HepG2 (cell line): ENCODE measurements at regions not wholly inside any gene's neighbourhood (a gene's known extent, or its start where the extent isn't known, plus 50 kb on each side); places are given as distances from the start of the nearest gene placed in this dataset.

ENCODE experiments used
- ATAC-seq: fragments of 200-7000 bp; cut with Tn5 transposase; 3 replicates; pipeline ENCODE4 v1.9.1; 2020; ENCODE audit warnings: mild to moderate bottlenecking, moderate library complexity
- BruUV-seq: library from RNA; stranded (reverse); fragments of 400-500 nt; replicated peaks from 2 replicates; lab custom pipeline; 2021; lab: Mats Ljungman, UMichigan
- CTCF ChIA-PET: fragments of 300-600 bp; formaldehyde crosslinking; extraction: SDS; loops from one replicate; lab custom pipeline; 2021; ENCODE audit warnings: low total read pairs, inconsistent platforms, low intra/inter-chr PET ratio; lab: Yijun Ruan, JAX
- POLR2A ChIA-PET: fragments of 350-600 bp; sonication (Branson Sonifier 250); formaldehyde crosslinking; loops from one replicate; lab custom pipeline; 2020; ENCODE audit warnings: antibody characterized with exemption, inconsistent platforms; lab: Yijun Ruan, JAX
- DNase-seq: peaks from one replicate; pipeline ENCODE4 v3.0.0-alpha.2; 2015; ENCODE audit warnings: low spot score
- FAIRE-seq: peaks from 3 replicates; lab custom pipeline; 2011; peaks lifted over from hg19 to GRCh38; lab: Jason Lieb, UNC
- H2AFZ ChIP-seq: one replicate; pipeline ENCODE4 v1.6.1; 2011; ENCODE audit warnings: low read length, inconsistent platforms
- H3K27ac ChIP-seq: fragments of 300-600 bp; 3 replicates; pipeline ENCODE4 v1.8.0; 2011; ENCODE audit warnings: mixed run types, mild to moderate bottlenecking, mixed read lengths, low read length, inconsistent platforms; ENCODE audit not compliant: insufficient read depth; ENCODE audit errors: extremely low read length
- H3K27me3 ChIP-seq, 2 experiments: fragments of 200-600 bp in 1 of 2; 2 replicates in 1 of 2; 3 replicates in 1 of 2; pipeline versions ENCODE4 v1.6.0 to v1.8.0; 2011; ENCODE audit warnings: low read length in 2 of 2, mild to moderate bottlenecking in 2 of 2, moderate library complexity in 2 of 2, inconsistent platforms in 1 of 2; ENCODE audit not compliant: insufficient read depth in 2 of 2, control insufficient read depth in 1 of 2
- H3K36me3 ChIP-seq, 2 experiments: fragments of 200-600 bp in 1 of 2; replicated peaks in 1 of 2; 2 replicates in 1 of 2; 3 replicates in 1 of 2; pipeline versions ENCODE4 v1.5.1 to v1.8.0; 2011; ENCODE audit warnings: low read length in 2 of 2, inconsistent platforms in 1 of 2; ENCODE audit not compliant: insufficient read depth in 2 of 2, control insufficient read depth in 1 of 2
- H3K4me1 ChIP-seq: 2 replicates; pipeline ENCODE4 v1.5.1; 2012; ENCODE audit warnings: low read length, inconsistent platforms; ENCODE audit not compliant: insufficient read depth
- H3K4me2 ChIP-seq: 2 replicates; pipeline ENCODE4 v1.6.0; 2011; ENCODE audit warnings: low read depth, low read length, inconsistent platforms
- H3K4me3 ChIP-seq, 3 experiments: fragments of 200-600 bp in 1 of 3; sonication (generic), shearing (Covaris generic) in 1 of 3; replicated peaks in 1 of 3; 2 replicates each; pipeline ENCODE4 v1.5.1; 2011 to 2016; ENCODE audit warnings: low read length in 3 of 3, inconsistent platforms in 2 of 3, low read depth in 2 of 3, mild to moderate bottlenecking in 2 of 3, control low read depth in 1 of 3, mixed read lengths in 1 of 3; ENCODE audit not compliant: insufficient read depth in 1 of 3
- H3K79me2 ChIP-seq: one replicate; pipeline ENCODE4 v1.6.1; 2011; ENCODE audit warnings: low read length, inconsistent platforms; ENCODE audit not compliant: insufficient read depth
- H3K9ac ChIP-seq: 2 replicates; pipeline ENCODE4 v1.6.0; 2011; ENCODE audit warnings: mild to moderate bottlenecking, low read depth, low read length, inconsistent platforms; ENCODE audit not compliant: insufficient read depth
- H3K9me3 ChIP-seq: 2 replicates; pipeline ENCODE4 v1.5.1; 2012; ENCODE audit warnings: mild to moderate bottlenecking, low read length
- H4K20me1 ChIP-seq: 2 replicates; pipeline ENCODE4 v1.6.0; 2011; ENCODE audit warnings: inconsistent platforms, mild to moderate bottlenecking, low read length, moderate library complexity; ENCODE audit not compliant: insufficient read depth
- ATF4 ChIP-seq, 2 experiments: fragments of 450-650 bp in 1 of 2; sonication (generic) in 1 of 2; formaldehyde crosslinking; IDR thresholded peaks; 2 replicates each; pipeline versions ENCODE4 v1.5.0 to v1.8.0; 2020 to 2022; ENCODE audit warnings: mild to moderate bottlenecking in 1 of 2, missing genetic modification reagents in 1 of 2
- CCAR2 ChIP-seq: fragments of 200-400 bp; formaldehyde crosslinking; optimal IDR thresholded peaks from 2 replicates; pipeline ENCODE3; 2018; ENCODE audit warnings: low read depth, mild to moderate bottlenecking, low read length, moderate library complexity
- CHCHD3 ChIP-seq: sonication (generic); formaldehyde crosslinking; IDR thresholded peaks from 2 replicates; pipeline ENCODE4 v1.8.0; 2022; ENCODE audit warnings: mild to moderate bottlenecking, missing genetic modification reagents, moderate library complexity
- DRAP1 ChIP-seq: IDR thresholded peaks from 2 replicates; pipeline ENCODE4 v1.6.1; 2016; ENCODE audit warnings: missing genetic modification reagents, missing compliant biosample characterization
- GTF3A ChIP-seq: sonication (generic); formaldehyde crosslinking; conservative IDR thresholded peaks from 2 replicates; pipeline ENCODE4 v1.4.0; 2020; ENCODE audit warnings: mild to moderate bottlenecking, missing genetic modification reagents
- HNRNPH1 ChIP-seq: fragments of 200-400 bp; formaldehyde crosslinking; optimal IDR thresholded peaks from 2 replicates; pipeline ENCODE3; 2017; ENCODE audit warnings: mild to moderate bottlenecking, low read depth, low read length
- HOXD1 ChIP-seq: sonication (generic); formaldehyde crosslinking; IDR thresholded peaks from 2 replicates; pipeline ENCODE4 v1.5.0; 2020; ENCODE audit warnings: missing genetic modification reagents
- IKZF4 ChIP-seq: sonication (generic); formaldehyde crosslinking; IDR thresholded peaks from 2 replicates; pipeline ENCODE4 v1.5.1; 2020; ENCODE audit warnings: borderline replicate concordance, mild to moderate bottlenecking, low read depth, missing genetic modification reagents; ENCODE audit errors: not compliant biosample characterization
- KDM4B ChIP-seq: sonication (generic); formaldehyde crosslinking; IDR thresholded peaks from 2 replicates; pipeline ENCODE4 v1.4.0; 2020; ENCODE audit warnings: missing genetic modification reagents
- NFE2 ChIP-seq: sonication (generic); formaldehyde crosslinking; IDR thresholded peaks from 2 replicates; pipeline ENCODE4 v1.4.0; 2020; ENCODE audit warnings: missing genetic modification reagents
- RFX5 ChIP-seq: IDR thresholded peaks from 2 replicates; pipeline ENCODE4 v1.6.1; 2011; ENCODE audit warnings: low read depth, low read length, improper control_type of control experiment
- STAG1 ChIP-seq: sonication (generic); formaldehyde crosslinking; IDR thresholded peaks from 2 replicates; pipeline ENCODE4 v1.4.0; 2020; ENCODE audit warnings: missing genetic modification reagents
- TBP ChIP-seq: sonication (generic); formaldehyde crosslinking; IDR thresholded peaks from 2 replicates; pipeline ENCODE4 v1.5.0; 2020; ENCODE audit warnings: missing genetic modification reagents
- YEATS4 ChIP-seq: sonication (generic); formaldehyde crosslinking; IDR thresholded peaks from 2 replicates; pipeline ENCODE4 v1.4.0; 2020; ENCODE audit warnings: missing genetic modification reagents, borderline replicate concordance
- ZBTB39 ChIP-seq: sonication (generic); formaldehyde crosslinking; IDR thresholded peaks from 2 replicates; pipeline ENCODE4 v1.5.0; 2020; ENCODE audit warnings: missing genetic modification reagents
- ZNF331 ChIP-seq: sonication (generic); formaldehyde crosslinking; IDR thresholded peaks from 2 replicates; pipeline ENCODE4 v1.4.0; 2020; ENCODE audit warnings: missing genetic modification reagents
- ZNF432 ChIP-seq: sonication (generic); formaldehyde crosslinking; IDR thresholded peaks from 2 replicates; pipeline ENCODE4 v1.5.0; 2020; ENCODE audit warnings: missing genetic modification reagents, mild to moderate bottlenecking, borderline replicate concordance
- ZNF609 ChIP-seq: sonication (generic); formaldehyde crosslinking; IDR thresholded peaks from 2 replicates; pipeline ENCODE4 v1.4.0; 2020; ENCODE audit warnings: mild to moderate bottlenecking, missing genetic modification reagents, borderline replicate concordance
- ZNF780A ChIP-seq: sonication (generic); formaldehyde crosslinking; IDR thresholded peaks from 2 replicates; pipeline ENCODE4 v1.8.0; 2022; ENCODE audit warnings: mild to moderate bottlenecking, missing genetic modification reagents, moderate library complexity
- WGBS: methylation state at CpG from one replicate; pipeline ENCODE4 v1.1.6; 2017; ENCODE audit warnings: low lambda C conversion rate; 5-methylcytosine and 5-hydroxymethylcytosine counted together
- in situ Hi-C: cut with HindIII; loops from 2 replicates; pipeline ENCODE4 v1.10.0; 2017; ENCODE audit warnings: low pct_unique_long_range_greater_than_20kb; ENCODE audit not compliant: extremely low pct_ligation_motif_present
- intact Hi-C: fragments of 100-400 bp; cut with micrococcal nuclease; formaldehyde crosslinking; loops from one replicate; pipeline ENCODE4 v1.10.0; 2022; ENCODE audit not compliant: unreplicated experiment

GRCh38 chr13:90365130-90365529 lies 982.4 kb upstream of the MIR17HG start:
- H3K4me1 ChIP-seq, result no peaks in the 10 kb centered on the region
- DNase-seq (no peak), FAIRE-seq (no peak), ATAC-seq (no peak)
- intact Hi-C loops (no loop called here), in situ Hi-C loops (no loop called here)
- BruUV-seq, result no TSS peak
- H3K79me2 ChIP-seq, result no peaks in the 10 kb centered on the region
- no peak overlapping the region for H3K27ac ChIP-seq
- POLR2A ChIA-PET, result no interaction called here
- no peaks in the 10 kb centered on the region for H3K27me3 ChIP-seq
- CTCF ChIA-PET, result no interaction called here
- WGBS, result 28% methylated on average over 1 of the region's 1 CpG
- no peak overlapping the region for H3K4me3 ChIP-seq
- H3K9me3 ChIP-seq, result peaks cover 41% of the 10 kb centered on the region
- no peak overlapping the region for H3K9ac ChIP-seq
- no peaks in the 10 kb centered on the region for H3K36me3 ChIP-seq
- H2AFZ ChIP-seq, result no peak overlapping the region
- no peak overlapping the region for H3K4me2 ChIP-seq
- no peaks in the 10 kb centered on the region for H4K20me1 ChIP-seq
- TF ChIP-seq ZNF331 (CRISPR knock-in tag) (no peak), HNRNPH1 (no peak), HOXD1 (no peak), GTF3A (CRISPR knock-in tag) (no peak), YEATS4 (CRISPR knock-in tag) (no peak), RFX5 (no peak), CCAR2 (no peak), ATF4 (CRISPR knock-in tag; IDR thresholded peaks at IDR 0.05) (no peak), ZNF780A (CRISPR knock-in tag) (no peak), NFE2 (CRISPR knock-in tag) (no peak), ZNF432 (no peak), STAG1 (CRISPR knock-in tag) (no peak), ZNF609 (CRISPR knock-in tag) (no peak), IKZF4 (CRISPR knock-in tag) (no peak), KDM4B (no peak), DRAP1 (no peak), CHCHD3 (CRISPR knock-in tag) (no peak), TBP (no peak), ZBTB39 (no peak)
